Ovary (tissue), 3 donors: ENCODE measurements at regions not wholly inside any gene's neighbourhood (a gene's known extent, or its start where the extent isn't known, plus 50 kb on each side); places are given as distances from the start of the nearest gene placed in this dataset.

Source experiments
- CTCF ChIP-seq, 3 donors: fragments of 450-650 bp in 2 of 3; fragments of 200-600 bp in 1 of 3; IDR thresholded peaks; one replicate each; pipeline versions ENCODE4 v1.5.1 to v1.8.0; 2016 to 2022; ENCODE audit warnings: antibody characterized with exemption in 3 of 3, mild to moderate bottlenecking in 1 of 3
- EP300 ChIP-seq: sonication (generic); formaldehyde crosslinking; IDR thresholded peaks from one replicate; pipeline ENCODE4 v1.6.1; 2017; ENCODE audit warnings: antibody characterized with exemption
- POLR2A ChIP-seq: fragments of 450-650 bp; IDR thresholded peaks from one replicate; pipeline ENCODE4 v1.6.1; 2017; ENCODE audit warnings: antibody characterized with exemption, mild to moderate bottlenecking, moderate library complexity
- donor health status: DM: no; HTN: no; CAD: no.

- TF ChIP-seq CTCF (IDR thresholded peaks at IDR 0.05) (no peak), POLR2A (no peak), EP300 (no peak)
Observed at GRCh38 chr2:189379731-189380261, 61.5 kb upstream of the WDR75 start.
